ENCODE measurements at regions not wholly inside any gene's neighbourhood (a gene's known extent, or its start where the extent isn't known, plus 50 kb on each side); places are given as distances from the start of the nearest gene placed in this dataset.

- Mint-ChIP-seq H3K36me3 (no peaks in the 10 kb centered on the region), H3K4me3 (no peak overlapping the region), H3K9me3 (no peaks in the 10 kb centered on the region), H3K4me1 (no peaks in the 10 kb centered on the region), H3K27me3 (ENCODE audit: low read depth) (no peaks in the 10 kb centered on the region), H3K27ac (no peak overlapping the region)
- ChIA-PET POLR2A (no interaction called here), CTCF (no interaction called here)
- DNase-seq (ENCODE audit: low spot score) = no peak
- no peak for TF ChIP-seq ERG (CRISPR knock-in tag; IDR thresholded peaks at IDR 0.05)
- no peak for TF ChIP-seq PRDM15 (CRISPR knock-in tag; IDR thresholded peaks at IDR 0.05)
- TF ChIP-seq CREM (CRISPR knock-in tag; IDR thresholded peaks at IDR 0.05) = no peak
- TF ChIP-seq MXD4 (CRISPR knock-in tag; IDR thresholded peaks at IDR 0.05; ENCODE audit: borderline replicate concordance) = no peak
- TF ChIP-seq CTCF (IDR thresholded peaks at IDR 0.05) = no peak
- TF ChIP-seq PRRX2 (CRISPR knock-in tag; IDR thresholded peaks at IDR 0.05) = no peak
- no peak for TF ChIP-seq MAX (CRISPR knock-in tag; IDR thresholded peaks at IDR 0.05)
- no peak for TF ChIP-seq ZSCAN18 (CRISPR knock-in tag; IDR thresholded peaks at IDR 0.05)
- ATAC-seq = no peak
Observed at GRCh38 chr10:55311848-55312635, 511.0 kb upstream of the PCDH15 start.

GRCh38 chr10:55310143-55310542 lies 509.1 kb upstream of the PCDH15 start:
- Mint-ChIP-seq H3K4me3 (no peak overlapping the region), H3K27me3 (ENCODE audit: low read depth) (no peaks in the 10 kb centered on the region), H3K36me3 (no peaks in the 10 kb centered on the region), H3K27ac (no peak overlapping the region), H3K9me3 (no peaks in the 10 kb centered on the region), H3K4me1 (no peaks in the 10 kb centered on the region)
- DNase-seq (ENCODE audit: low spot score) (no peak), ATAC-seq (no peak)
- ChIA-PET CTCF (no interaction called here), POLR2A (no interaction called here)
- TF ChIP-seq HMGA2 (CRISPR knock-in tag; IDR thresholded peaks at IDR 0.05) (no peak), E2F5 (CRISPR knock-in tag; IDR thresholded peaks at IDR 0.05) (no peak), SOX15 (CRISPR knock-in tag; IDR thresholded peaks at IDR 0.05) (no peak), ETV6 (CRISPR knock-in tag; IDR thresholded peaks at IDR 0.05) (no peak), NR2C2 (CRISPR knock-in tag; IDR thresholded peaks at IDR 0.05) (no peak), TEAD4 (CRISPR knock-in tag; IDR thresholded peaks at IDR 0.05) (no peak), MLX (CRISPR knock-in tag; IDR thresholded peaks at IDR 0.05) (no peak), USF2 (CRISPR knock-in tag; IDR thresholded peaks at IDR 0.05) (no peak), KAT7 (CRISPR knock-in tag; IDR thresholded peaks at IDR 0.05; ENCODE audit: borderline replicate concordance) (no peak), NR3C1 (CRISPR knock-in tag; conservative IDR thresholded peaks at IDR 0.05; ENCODE audit: low read depth) (no peak), JAZF1 (CRISPR knock-in tag; IDR thresholded peaks at IDR 0.05) (no peak), ATF3 (CRISPR knock-in tag; conservative IDR thresholded peaks at IDR 0.05) (no peak), USF1 (CRISPR knock-in tag; IDR thresholded peaks at IDR 0.05) (no peak), E2F1 (CRISPR knock-in tag; IDR thresholded peaks at IDR 0.05) (no peak)

Measured in WTC11 (cell line).